ENCODE measurements at regions not wholly inside any gene's neighbourhood (a gene's known extent, or its start where the extent isn't known, plus 50 kb on each side); places are given as distances from the start of the nearest gene placed in this dataset.

- no peak for TF ChIP-seq POLR2A (IDR thresholded peaks at IDR 0.05; ENCODE audit: low read depth, low read length)
- TF ChIP-seq POLR2AphosphoS5 (IDR thresholded peaks at IDR 0.05; ENCODE audit: low read depth, low read length), result no peak
- TF ChIP-seq TAF1 (IDR thresholded peaks at IDR 0.05; ENCODE audit: borderline replicate concordance, low read depth, low read length), result no peak
These were observed 65.0 kb upstream of the RAB18 start for GRCh38 chr10:27439101-27439500.

Measured in GM12892 (cell line).